ENCODE measurements at regions not wholly inside any gene's neighbourhood (a gene's known extent, or its start where the extent isn't known, plus 50 kb on each side); places are given as distances from the start of the nearest gene placed in this dataset.

DNA sequence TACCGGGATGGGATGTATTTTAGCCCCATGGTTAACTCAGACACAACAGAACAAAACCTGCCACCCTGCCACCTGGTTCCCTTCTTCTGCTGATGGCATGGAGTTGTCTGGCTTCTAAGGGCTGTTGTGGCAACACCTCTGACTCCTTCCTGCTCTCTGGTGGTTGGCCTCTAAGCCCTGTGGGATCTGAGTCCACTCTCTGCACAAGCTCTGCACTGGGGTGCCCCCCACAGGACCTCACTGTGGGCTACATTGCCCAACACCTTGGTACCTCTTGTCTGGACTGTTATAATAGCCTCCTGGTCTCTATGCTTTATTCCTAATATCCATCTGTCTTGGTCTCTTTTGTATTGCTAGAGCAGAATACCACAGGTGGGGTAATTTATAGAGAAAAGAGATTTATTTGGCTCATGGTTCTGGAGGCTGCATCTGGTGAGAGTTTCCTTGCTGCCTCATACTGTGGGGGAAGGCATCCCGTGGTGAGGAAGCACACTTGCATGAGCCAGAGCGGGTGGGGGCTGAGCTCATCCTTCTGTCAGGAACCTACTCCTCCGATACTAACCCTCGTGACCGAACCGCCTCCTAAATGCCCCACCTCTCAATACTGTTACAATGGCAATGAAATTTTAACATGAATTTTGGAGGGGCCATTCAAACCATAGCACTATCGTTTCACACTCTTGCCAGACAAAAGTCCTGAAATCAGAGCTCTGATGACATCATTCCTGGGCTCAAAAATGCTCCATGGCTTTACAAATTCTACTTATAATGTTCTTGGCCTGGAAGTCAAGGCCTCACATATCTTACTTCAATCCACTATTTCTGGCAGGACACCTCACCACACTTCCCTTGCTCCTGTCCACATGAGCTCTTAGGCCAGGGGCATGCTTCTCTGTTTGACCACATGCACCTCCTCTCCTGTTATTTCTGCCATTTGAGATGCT lies 127.2 kb downstream of the PAX1 start:
- in situ Hi-C loops (cut with HindIII; ENCODE audit: low pct_unique_long_range_greater_than_20kb, low sequenced_read_pairs): no loop called here
- no peak for TF ChIP-seq JUND (IDR thresholded peaks at IDR 0.05; ENCODE audit: low read depth)
- no peak for DNase-seq (ENCODE audit: low read depth in 1 of 2, low spot score in 1 of 2)

DNA sequence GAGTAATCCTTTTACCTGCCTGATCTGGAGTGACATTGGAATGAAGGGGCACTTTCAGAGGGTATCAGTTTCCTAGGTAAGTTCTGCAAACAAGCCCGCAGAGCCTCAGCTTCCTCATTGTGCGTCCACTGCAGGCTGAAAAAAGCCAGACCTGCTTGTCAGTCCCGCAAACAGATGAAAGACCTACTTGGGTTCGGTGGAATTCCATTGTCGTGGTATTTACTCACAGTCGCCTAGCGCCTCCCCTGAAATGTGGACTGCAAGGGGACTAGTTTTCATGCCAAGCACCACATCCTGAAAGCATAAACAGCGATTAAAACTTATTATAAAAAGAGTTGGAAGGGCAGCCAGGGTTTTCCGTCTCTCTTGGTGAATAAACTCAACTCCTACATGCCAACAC lies 121.5 kb downstream of the PAX1 start:
- no peak for TF ChIP-seq JUND (IDR thresholded peaks at IDR 0.05; ENCODE audit: low read depth)
- DNase-seq (ENCODE audit: low read depth in 1 of 2, low spot score in 1 of 2): peak in 1 of 2 experiments; percentile 30
- in situ Hi-C loops (cut with HindIII; ENCODE audit: low pct_unique_long_range_greater_than_20kb, low sequenced_read_pairs): no loop called here

DNA sequence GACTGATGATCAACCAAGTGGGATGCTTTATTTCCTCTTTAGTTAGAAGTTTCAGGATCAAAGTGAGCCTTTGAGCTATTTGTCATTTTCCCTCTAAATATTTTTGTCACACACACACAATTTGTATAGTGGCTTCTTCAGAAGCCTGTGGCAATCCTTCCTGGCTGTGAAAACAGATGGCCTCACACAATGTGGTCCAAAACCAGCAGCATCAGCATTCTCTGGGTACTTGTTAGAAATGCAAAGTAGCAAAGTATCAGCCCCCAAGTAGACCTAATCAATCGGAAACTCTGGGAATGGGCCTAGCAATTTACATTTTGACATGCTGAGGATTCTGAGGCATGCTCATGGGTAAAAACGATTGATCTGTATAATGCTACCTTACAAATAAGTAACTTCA lies 115.9 kb downstream of the PAX1 start:
- DNase-seq (ENCODE audit: low read depth in 1 of 2, low spot score in 1 of 2): no peak
- in situ Hi-C loops (cut with HindIII; ENCODE audit: low pct_unique_long_range_greater_than_20kb, low sequenced_read_pairs): no loop called here
- TF ChIP-seq JUND (IDR thresholded peaks at IDR 0.05; ENCODE audit: low read depth): no peak

DNA sequence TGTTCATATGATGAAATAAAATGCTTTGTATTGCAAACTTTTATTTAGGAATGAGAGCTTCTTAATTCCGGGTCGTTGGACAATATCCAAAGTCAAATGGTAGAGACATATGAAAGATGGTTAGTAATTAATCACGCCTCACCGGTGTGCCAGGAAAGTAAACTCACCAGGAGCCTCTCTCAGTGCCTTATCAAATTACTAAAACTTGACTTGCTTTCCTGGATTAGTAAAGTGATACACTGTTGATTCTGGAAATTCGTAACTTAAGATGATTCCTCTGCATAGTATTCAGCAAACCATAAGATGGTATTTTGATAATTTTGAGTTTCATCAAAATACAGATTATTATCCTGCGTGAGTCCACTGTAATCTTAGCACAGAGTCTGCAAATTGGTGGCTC lies 115.2 kb downstream of the PAX1 start:
- in situ Hi-C loops (cut with HindIII; ENCODE audit: low pct_unique_long_range_greater_than_20kb, low sequenced_read_pairs): no loop called here
- DNase-seq (ENCODE audit: low read depth in 1 of 2, low spot score in 1 of 2): no peak
- no peak for TF ChIP-seq JUND (IDR thresholded peaks at IDR 0.05; ENCODE audit: low read depth)

DNA sequence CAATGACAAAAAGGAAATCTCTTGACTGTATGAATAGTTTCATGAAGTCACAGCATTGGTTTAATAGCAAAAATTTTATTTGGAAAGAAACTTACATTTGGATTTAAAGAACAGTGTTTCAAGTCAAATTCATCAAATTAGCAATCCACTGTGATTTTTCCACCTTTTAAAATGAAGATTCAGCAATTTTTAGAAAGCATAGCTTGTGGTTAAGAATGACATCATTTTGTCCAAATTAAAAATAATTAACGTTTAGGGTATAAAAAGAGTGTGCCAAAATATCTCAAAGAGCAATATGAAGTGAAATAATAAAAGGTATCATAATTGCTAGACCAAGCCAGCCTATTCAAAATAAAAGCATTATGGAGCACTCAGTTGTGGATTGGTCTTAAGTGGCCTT lies 114.6 kb downstream of the PAX1 start:
- DNase-seq (ENCODE audit: low read depth in 1 of 2, low spot score in 1 of 2): no peak
- in situ Hi-C loops (cut with HindIII; ENCODE audit: low pct_unique_long_range_greater_than_20kb, low sequenced_read_pairs): no loop called here
- TF ChIP-seq JUND (IDR thresholded peaks at IDR 0.05; ENCODE audit: low read depth): no peak

DNA sequence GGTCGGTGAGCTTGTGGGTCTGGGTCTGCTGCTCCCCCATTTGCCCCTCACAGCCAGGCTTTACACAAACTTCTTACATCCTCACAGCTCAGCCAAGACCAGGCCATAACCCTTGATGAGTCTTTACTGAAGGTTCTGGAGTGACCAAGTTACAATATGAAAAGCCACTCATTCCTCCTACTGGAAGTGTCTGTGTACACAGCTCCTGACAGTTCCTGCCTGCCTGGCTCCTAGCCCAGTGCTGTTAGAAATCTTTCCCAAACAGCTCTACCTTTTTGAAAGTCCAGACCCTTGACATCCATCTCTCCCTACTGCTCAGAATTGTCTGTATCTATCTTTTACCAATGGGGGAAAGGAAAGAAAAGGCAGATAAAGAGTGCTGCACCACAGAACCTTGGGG lies 106.9 kb downstream of the PAX1 start:
- no peak for TF ChIP-seq JUND (IDR thresholded peaks at IDR 0.05; ENCODE audit: low read depth)
- peak; percentile 31 to 42 for DNase-seq (ENCODE audit: low read depth in 1 of 2, low spot score in 1 of 2)
- in situ Hi-C loops (cut with HindIII; ENCODE audit: low pct_unique_long_range_greater_than_20kb, low sequenced_read_pairs): no loop called here

DNA sequence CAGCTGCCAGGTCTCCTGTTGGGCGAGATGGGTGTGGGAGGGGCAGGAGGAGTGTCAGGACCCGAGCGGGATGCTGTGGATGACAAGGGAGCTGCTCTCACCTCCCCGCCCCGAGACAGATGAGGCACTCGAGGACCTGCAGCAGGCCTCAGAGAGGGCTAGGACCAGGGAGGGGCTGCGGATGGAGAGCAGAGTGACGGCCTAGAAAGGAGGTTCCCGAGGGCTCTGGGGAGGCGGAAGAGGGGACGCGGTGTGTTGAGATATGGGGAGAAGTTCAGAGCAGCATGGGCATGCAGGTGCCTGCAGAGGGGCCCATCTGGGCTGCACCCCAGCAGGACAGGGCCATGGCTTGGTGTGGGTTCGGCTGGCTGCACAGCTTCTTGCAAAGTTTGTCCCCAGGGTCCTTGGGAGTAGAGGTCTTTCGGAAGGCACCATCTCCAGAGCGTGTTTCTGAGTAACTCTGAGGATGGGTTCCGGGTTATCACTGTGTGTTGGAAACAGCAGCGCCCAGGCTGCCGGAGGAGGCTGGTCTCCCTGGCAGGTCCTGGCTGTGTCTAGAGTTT lies 104.6 kb downstream of the PAX1 start:
- in situ Hi-C loops (cut with HindIII; ENCODE audit: low pct_unique_long_range_greater_than_20kb, low sequenced_read_pairs): no loop called here
- DNase-seq (ENCODE audit: low read depth in 1 of 2, low spot score in 1 of 2): no peak
- no peak for TF ChIP-seq JUND (IDR thresholded peaks at IDR 0.05; ENCODE audit: low read depth)

DNA sequence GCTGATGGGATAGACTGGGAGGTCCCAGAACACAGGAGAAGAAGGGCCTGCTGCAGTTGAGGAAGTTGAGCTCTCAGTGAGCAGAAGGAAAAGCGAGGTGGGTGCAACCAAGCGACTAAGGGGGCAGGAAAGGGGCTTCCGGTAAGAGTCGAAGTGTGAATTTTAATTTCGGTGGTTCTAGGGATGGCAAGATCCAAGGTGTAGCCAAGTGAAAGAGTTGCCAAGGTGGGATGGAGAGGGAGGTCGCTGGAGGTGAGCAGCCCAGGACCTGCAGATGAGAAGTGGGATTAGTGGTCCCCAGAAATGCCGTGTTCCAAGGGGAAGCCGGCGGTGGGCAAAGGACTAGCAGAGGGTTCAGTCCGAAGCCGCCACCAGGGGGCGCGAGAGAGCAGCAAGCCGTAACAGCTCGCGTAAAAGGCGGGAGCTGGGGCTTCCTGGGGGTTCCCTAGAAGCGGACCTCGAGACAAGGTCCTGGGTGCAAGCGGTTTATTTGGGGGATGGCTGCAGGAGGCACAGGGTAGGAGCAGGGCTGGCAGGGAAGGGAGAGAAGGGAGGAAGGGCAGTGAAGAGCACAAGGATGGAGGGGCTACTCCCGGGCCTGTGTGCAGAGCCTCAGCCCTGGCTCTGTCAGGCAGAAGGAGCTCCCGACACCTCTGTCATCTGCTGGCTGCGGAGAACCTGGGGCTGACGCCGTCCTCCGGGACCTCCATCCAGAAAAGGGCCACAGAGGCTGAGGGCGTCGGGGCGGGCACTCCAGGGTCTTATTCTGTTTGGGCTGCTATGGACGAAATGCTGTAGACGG lies 103.6 kb downstream of the PAX1 start:
- TF ChIP-seq JUND (IDR thresholded peaks at IDR 0.05; ENCODE audit: low read depth): no peak
- in situ Hi-C loops (cut with HindIII; ENCODE audit: low pct_unique_long_range_greater_than_20kb, low sequenced_read_pairs): no loop called here
- peak; percentile 44 to 51 for DNase-seq (ENCODE audit: low read depth in 1 of 2, low spot score in 1 of 2)

DNA sequence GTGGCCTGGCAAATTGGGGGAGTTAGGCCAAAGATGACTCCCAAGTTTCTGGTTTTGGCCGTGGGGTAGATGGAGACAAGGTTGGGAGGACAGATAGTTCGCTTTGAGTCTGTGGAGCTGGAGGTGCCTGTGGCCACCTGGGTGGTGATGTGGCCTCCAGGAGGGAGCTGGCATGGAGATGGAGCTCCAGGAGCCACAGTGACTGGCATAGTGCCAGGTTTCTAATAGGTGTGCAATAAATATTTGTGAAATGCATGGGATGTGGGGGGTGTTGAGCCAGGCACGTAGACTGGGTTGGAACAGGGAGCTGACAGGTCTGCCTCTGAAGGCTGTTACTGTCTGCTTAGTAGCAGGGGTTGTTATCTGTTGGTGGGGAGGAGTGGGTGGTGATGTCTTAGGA lies 102.7 kb downstream of the PAX1 start:
- DNase-seq (ENCODE audit: low read depth in 1 of 2, low spot score in 1 of 2): no peak
- in situ Hi-C loops (cut with HindIII; ENCODE audit: low pct_unique_long_range_greater_than_20kb, low sequenced_read_pairs): no loop called here
- no peak for TF ChIP-seq JUND (IDR thresholded peaks at IDR 0.05; ENCODE audit: low read depth)

DNA sequence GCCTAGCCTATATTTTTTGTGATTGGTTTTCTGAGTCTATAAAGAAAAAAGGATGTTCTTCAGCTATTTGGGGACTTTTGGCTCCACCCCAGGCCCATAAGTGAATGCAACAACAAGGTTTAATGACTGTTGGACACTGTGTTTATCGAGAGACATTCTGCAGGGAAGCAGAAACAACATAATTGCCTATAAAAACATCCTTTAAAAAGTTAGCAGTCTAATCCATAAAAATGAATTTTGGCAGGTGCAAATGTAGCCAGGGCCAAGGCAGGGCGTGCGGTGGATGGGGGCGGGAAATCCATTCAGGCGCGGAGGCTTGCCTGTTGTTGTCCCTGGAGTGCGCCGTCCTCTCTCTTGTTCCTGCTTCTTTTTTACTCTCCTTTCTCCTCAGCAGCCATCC lies 99.3 kb downstream of the PAX1 start:
- in situ Hi-C loops (cut with HindIII; ENCODE audit: low pct_unique_long_range_greater_than_20kb, low sequenced_read_pairs): no loop called here
- TF ChIP-seq JUND (IDR thresholded peaks at IDR 0.05; ENCODE audit: low read depth): no peak
- no peak for DNase-seq (ENCODE audit: low read depth in 1 of 2, low spot score in 1 of 2)

DNA sequence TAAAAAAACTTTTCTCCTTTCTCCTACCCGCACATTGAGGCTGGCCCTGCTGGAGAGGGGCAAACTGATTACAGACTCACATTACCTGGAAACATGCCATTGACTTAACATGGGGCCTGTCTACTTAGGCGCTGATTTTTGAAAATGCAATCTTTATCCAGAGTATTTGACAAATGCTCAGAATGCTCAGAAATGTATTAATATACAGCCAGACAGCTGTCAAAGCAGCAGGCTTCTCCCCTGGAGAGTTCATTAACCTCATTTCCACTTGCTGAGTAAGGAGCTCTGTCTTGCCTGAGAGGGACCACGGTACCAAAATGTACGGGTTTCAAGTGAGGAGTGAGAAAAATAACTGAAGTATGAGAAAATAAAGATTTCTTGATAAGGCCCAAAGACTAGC lies 95.7 kb downstream of the PAX1 start:
- no peak for DNase-seq (ENCODE audit: low read depth in 1 of 2, low spot score in 1 of 2)
- no peak for TF ChIP-seq JUND (IDR thresholded peaks at IDR 0.05; ENCODE audit: low read depth)
- in situ Hi-C loops (cut with HindIII; ENCODE audit: low pct_unique_long_range_greater_than_20kb, low sequenced_read_pairs): no loop called here

DNA sequence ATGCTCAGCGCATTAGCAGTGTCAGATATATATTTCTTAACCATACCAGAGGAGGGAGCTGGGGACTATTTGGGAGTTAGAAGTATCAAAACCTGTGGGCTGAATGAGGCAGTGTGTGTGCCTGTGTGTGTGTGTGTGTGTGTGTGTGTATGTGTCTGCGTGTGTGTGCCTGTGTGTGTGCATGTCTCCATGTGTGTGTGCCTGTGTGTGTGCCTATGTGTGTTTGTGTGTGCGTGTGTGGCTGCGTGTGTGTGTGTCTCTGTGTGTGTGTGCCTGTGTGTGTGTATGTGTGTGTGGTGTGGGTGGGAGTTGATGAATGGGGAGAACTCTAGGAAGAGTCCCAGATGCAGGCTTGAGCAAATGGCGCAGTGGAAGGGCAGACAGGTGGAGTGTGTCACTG lies 92.9 kb downstream of the PAX1 start:
- DNase-seq (ENCODE audit: low read depth in 1 of 2, low spot score in 1 of 2): no peak
- no peak for TF ChIP-seq JUND (IDR thresholded peaks at IDR 0.05; ENCODE audit: low read depth)
- in situ Hi-C loops (cut with HindIII; ENCODE audit: low pct_unique_long_range_greater_than_20kb, low sequenced_read_pairs): no loop called here

DNA sequence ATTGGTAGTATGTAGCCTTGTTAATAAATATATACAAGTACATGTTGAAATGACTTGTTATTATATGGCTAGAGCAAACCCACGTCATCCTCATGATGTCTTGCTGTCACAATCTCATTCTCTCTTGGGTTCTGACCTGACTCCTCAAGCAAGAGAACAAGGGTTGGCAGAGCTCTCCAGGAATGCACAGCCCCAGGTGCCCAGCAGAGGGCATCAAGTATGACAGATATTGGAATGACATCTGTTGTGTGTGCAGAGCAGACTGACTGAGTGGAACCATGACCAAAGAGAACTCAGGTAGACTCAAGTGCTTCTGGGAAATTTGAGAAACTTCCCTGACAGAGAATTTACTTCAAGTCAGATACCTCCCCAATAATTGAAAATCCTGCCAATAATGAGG lies 90.6 kb downstream of the PAX1 start:
- in situ Hi-C loops (cut with HindIII; ENCODE audit: low pct_unique_long_range_greater_than_20kb, low sequenced_read_pairs): no loop called here
- TF ChIP-seq JUND (IDR thresholded peaks at IDR 0.05; ENCODE audit: low read depth): no peak
- peak; percentile 15 to 60 for DNase-seq (ENCODE audit: low read depth in 1 of 2, low spot score in 1 of 2)
